Dendritic cell treated with granulocyte-macrophage colony-stimulating factor and Interleukin-4, amounts not matched to agents 40 ng/mL and 50 ng/mL, for 4 days (primary cell): ENCODE measurements at regions not wholly inside any gene's neighbourhood (a gene's known extent, or its start where the extent isn't known, plus 50 kb on each side); places are given as distances from the start of the nearest gene placed in this dataset.

Experiments
- H3K27ac Mint-ChIP-seq: one replicate; pipeline ENCODE4 v1.8.0; 2022; ENCODE audit warnings: mild to moderate bottlenecking, mixed read lengths
- H3K27me3 Mint-ChIP-seq: one replicate; pipeline ENCODE4 v1.8.0; 2022; ENCODE audit warnings: mild to moderate bottlenecking, mixed read lengths
- H3K36me3 Mint-ChIP-seq: one replicate; pipeline ENCODE4 v1.8.0; 2022; ENCODE audit warnings: low read depth, mixed read lengths
- H3K4me1 Mint-ChIP-seq: one replicate; pipeline ENCODE4 v1.8.0; 2022; ENCODE audit warnings: low read depth, mixed read lengths
- H3K4me3 Mint-ChIP-seq: one replicate; pipeline ENCODE4 v1.8.0; 2022; ENCODE audit warnings: mild to moderate bottlenecking, moderate library complexity, mixed read lengths
- H3K9me3 Mint-ChIP-seq: one replicate; pipeline ENCODE4 v1.8.0; 2022; ENCODE audit warnings: mixed read lengths
- intact Hi-C: fragments of 100-400 bp; cut with micrococcal nuclease; formaldehyde crosslinking; loops from one replicate; pipeline ENCODE4 v1.15.0; 2022

GRCh38 chr13:57935965-57936364 lies 304.4 kb downstream of the PCDH17 start:
- Mint-ChIP-seq H3K36me3 (no peaks in the 10 kb centered on the region), H3K4me1 (no peaks in the 10 kb centered on the region)

GRCh38 chr13:57946361-57946760 lies 314.8 kb downstream of the PCDH17 start:
- Mint-ChIP-seq H3K27ac (no peak overlapping the region), H3K36me3 (no peaks in the 10 kb centered on the region), H3K4me1 (no peaks in the 10 kb centered on the region), H3K9me3 (peaks cover 3% of the 10 kb centered on the region), H3K4me3 (no peak overlapping the region), H3K27me3 (no peaks in the 10 kb centered on the region)
- intact Hi-C loops = no loop called here

More at GRCh38 chr13:57935965-57936364, 304.4 kb downstream of the PCDH17 start:
- Mint-ChIP-seq H3K27me3 (no peaks in the 10 kb centered on the region), H3K9me3 (no peaks in the 10 kb centered on the region), H3K4me3 (no peak overlapping the region), H3K27ac (no peak overlapping the region)
- intact Hi-C loops = no loop called here

- peaks cover 13% of the 10 kb centered on the region for H3K9me3 Mint-ChIP-seq
Observed at GRCh38 chr13:57948884-57949283, 317.3 kb downstream of the PCDH17 start.

GRCh38 chr13:57969951-57970350 lies 338.4 kb downstream of the PCDH17 start:
- Mint-ChIP-seq H3K4me3 (no peak overlapping the region), H3K27ac (no peak overlapping the region), H3K27me3 (no peaks in the 10 kb centered on the region), H3K36me3 (no peaks in the 10 kb centered on the region), H3K4me1 (no peaks in the 10 kb centered on the region), H3K9me3 (peaks cover 57% of the 10 kb centered on the region)
- intact Hi-C loops = no loop called here

More at GRCh38 chr13:57948884-57949283, 317.3 kb downstream of the PCDH17 start:
- Mint-ChIP-seq H3K4me1 (no peaks in the 10 kb centered on the region), H3K36me3 (no peaks in the 10 kb centered on the region), H3K4me3 (no peak overlapping the region), H3K27me3 (no peaks in the 10 kb centered on the region), H3K27ac (no peak overlapping the region)
- intact Hi-C loops = no loop called here

- intact Hi-C loops = no loop called here
- Mint-ChIP-seq H3K4me1 (no peaks in the 10 kb centered on the region), H3K36me3 (no peaks in the 10 kb centered on the region), H3K9me3 (peaks cover 57% of the 10 kb centered on the region), H3K27me3 (no peaks in the 10 kb centered on the region), H3K4me3 (no peak overlapping the region), H3K27ac (no peak overlapping the region)
Observed at GRCh38 chr13:57970404-57970803, 338.9 kb downstream of the PCDH17 start.

- Mint-ChIP-seq H3K4me1 (no peaks in the 10 kb centered on the region), H3K27me3 (no peaks in the 10 kb centered on the region), H3K9me3 (peaks cover 19% of the 10 kb centered on the region), H3K27ac (no peak overlapping the region), H3K36me3 (no peaks in the 10 kb centered on the region), H3K4me3 (no peak overlapping the region)
- intact Hi-C loops = no loop called here
Observed at GRCh38 chr13:57982782-57983181, 351.2 kb downstream of the PCDH17 start.

GRCh38 chr13:57988276-57988675 lies 356.7 kb downstream of the PCDH17 start:
- H3K36me3 Mint-ChIP-seq = no peaks in the 10 kb centered on the region
- H3K9me3 Mint-ChIP-seq = peaks cover 19% of the 10 kb centered on the region
- H3K4me1 Mint-ChIP-seq = no peaks in the 10 kb centered on the region
- no peak overlapping the region for H3K27ac Mint-ChIP-seq
- H3K27me3 Mint-ChIP-seq = no peaks in the 10 kb centered on the region
- intact Hi-C loops = no loop called here
- no peak overlapping the region for H3K4me3 Mint-ChIP-seq

GRCh38 chr13:57991041-57991440 lies 359.5 kb downstream of the PCDH17 start:
- H3K9me3 Mint-ChIP-seq = peaks cover 14% of the 10 kb centered on the region
- H3K27ac Mint-ChIP-seq = no peak overlapping the region
- H3K36me3 Mint-ChIP-seq = no peaks in the 10 kb centered on the region
- intact Hi-C loops = no loop called here
- no peaks in the 10 kb centered on the region for H3K27me3 Mint-ChIP-seq
- no peak overlapping the region for H3K4me3 Mint-ChIP-seq
- H3K4me1 Mint-ChIP-seq = no peaks in the 10 kb centered on the region

GRCh38 chr13:57992416-57992815 lies 360.9 kb downstream of the PCDH17 start:
- intact Hi-C loops = no loop called here
- Mint-ChIP-seq H3K27me3 (no peaks in the 10 kb centered on the region), H3K9me3 (peaks cover 1% of the 10 kb centered on the region), H3K4me1 (no peaks in the 10 kb centered on the region), H3K27ac (no peak overlapping the region), H3K4me3 (no peak overlapping the region), H3K36me3 (no peaks in the 10 kb centered on the region)

GRCh38 chr13:57996717-57997116 lies 365.2 kb downstream of the PCDH17 start:
- Mint-ChIP-seq H3K4me3 (no peak overlapping the region), H3K36me3 (no peaks in the 10 kb centered on the region), H3K9me3 (peaks cover 25% of the 10 kb centered on the region), H3K27me3 (no peaks in the 10 kb centered on the region), H3K27ac (no peak overlapping the region), H3K4me1 (no peaks in the 10 kb centered on the region)
- intact Hi-C loops = no loop called here

GRCh38 chr13:58004751-58005150 lies 373.2 kb downstream of the PCDH17 start:
- H3K27ac Mint-ChIP-seq = no peak overlapping the region
- no peak overlapping the region for H3K4me3 Mint-ChIP-seq
- H3K4me1 Mint-ChIP-seq = no peaks in the 10 kb centered on the region
- H3K36me3 Mint-ChIP-seq = no peaks in the 10 kb centered on the region
- intact Hi-C loops = no loop called here
- H3K27me3 Mint-ChIP-seq = no peaks in the 10 kb centered on the region
- peaks cover 8% of the 10 kb centered on the region for H3K9me3 Mint-ChIP-seq

GRCh38 chr13:58018020-58018419 lies 386.5 kb downstream of the PCDH17 start:
- Mint-ChIP-seq H3K27me3 (no peaks in the 10 kb centered on the region), H3K4me3 (no peak overlapping the region), H3K4me1 (no peaks in the 10 kb centered on the region), H3K36me3 (no peaks in the 10 kb centered on the region), H3K9me3 (no peaks in the 10 kb centered on the region), H3K27ac (no peak overlapping the region)
- intact Hi-C loops = no loop called here

- H3K4me1 Mint-ChIP-seq = no peaks in the 10 kb centered on the region
- H3K9me3 Mint-ChIP-seq = no peaks in the 10 kb centered on the region
- no peaks in the 10 kb centered on the region for H3K27me3 Mint-ChIP-seq
- no peaks in the 10 kb centered on the region for H3K36me3 Mint-ChIP-seq
- H3K4me3 Mint-ChIP-seq = no peak overlapping the region
- H3K27ac Mint-ChIP-seq = no peak overlapping the region
- intact Hi-C loops = no loop called here
Observed at GRCh38 chr13:58018865-58019264, 387.3 kb downstream of the PCDH17 start.

- no peak overlapping the region for H3K27ac Mint-ChIP-seq
- no peaks in the 10 kb centered on the region for H3K27me3 Mint-ChIP-seq
- H3K4me1 Mint-ChIP-seq = no peaks in the 10 kb centered on the region
- H3K9me3 Mint-ChIP-seq = no peaks in the 10 kb centered on the region
- intact Hi-C loops = no loop called here
- no peak overlapping the region for H3K4me3 Mint-ChIP-seq
- H3K36me3 Mint-ChIP-seq = no peaks in the 10 kb centered on the region
Observed at GRCh38 chr13:58024103-58024502, 392.6 kb downstream of the PCDH17 start.

- Mint-ChIP-seq H3K36me3 (no peaks in the 10 kb centered on the region), H3K27me3 (no peaks in the 10 kb centered on the region), H3K4me1 (no peaks in the 10 kb centered on the region), H3K27ac (no peak overlapping the region), H3K9me3 (no peaks in the 10 kb centered on the region), H3K4me3 (no peak overlapping the region)
- intact Hi-C loops = no loop called here
Observed at GRCh38 chr13:58025821-58026220, 394.3 kb downstream of the PCDH17 start.
